CD14-positive monocyte (primary cell): ENCODE measurements at regions not wholly inside any gene's neighbourhood (a gene's known extent, or its start where the extent isn't known, plus 50 kb on each side); places are given as distances from the start of the nearest gene placed in this dataset.

Source experiments
- DNase-seq, 3 donors: peaks; one replicate each; pipeline ENCODE4 v3.0.0-alpha.2; 2011 to 2022
- H2AFZ ChIP-seq: 2 replicates; pipeline ENCODE4 v1.6.0; 2012; ENCODE audit warnings: mild to moderate bottlenecking, low read depth, low read length, inconsistent platforms; ENCODE audit not compliant: insufficient read depth, poor library complexity, severe bottlenecking
- H3K27ac ChIP-seq, 2 donors: 1 replicate in 1 of 2; 2 replicates in 1 of 2; pipeline ENCODE4 v1.5.1; 2012 to 2013; ENCODE audit warnings: low read length in 2 of 2, control low read depth in 1 of 2, inconsistent platforms in 1 of 2, low read depth in 1 of 2, mild to moderate bottlenecking in 1 of 2
- H3K27me3 ChIP-seq, 2 donors: one replicate each; pipeline versions ENCODE4 v1.6.0 to v1.6.1; 2011 to 2013; ENCODE audit warnings: low read length in 2 of 2; ENCODE audit not compliant: control insufficient read depth in 2 of 2, insufficient read depth in 2 of 2
- H3K36me3 ChIP-seq, 2 donors: replicated peaks in 1 of 2; 1 replicate in 1 of 2; 2 replicates in 1 of 2; pipeline versions ENCODE4 v1.5.1 to v1.6.1; 2012 to 2013; ENCODE audit warnings: low read length in 2 of 2, control low read depth in 1 of 2, inconsistent platforms in 1 of 2, mild to moderate bottlenecking in 1 of 2; ENCODE audit not compliant: insufficient read depth in 2 of 2, control insufficient read depth in 1 of 2
- H3K4me1 ChIP-seq, 2 donors: 1 replicate in 1 of 2; 2 replicates in 1 of 2; pipeline versions ENCODE4 v1.5.1 to v1.6.1; 2012 to 2013; ENCODE audit warnings: low read length in 2 of 2, control low read depth in 1 of 2, inconsistent platforms in 1 of 2, mild to moderate bottlenecking in 1 of 2, moderate library complexity in 1 of 2; ENCODE audit not compliant: insufficient read depth in 2 of 2, control insufficient read depth in 1 of 2
- H3K4me2 ChIP-seq: replicated peaks from 2 replicates; pipeline ENCODE3; 2012; ENCODE audit warnings: low read length, moderate library complexity, mild to moderate bottlenecking; ENCODE audit not compliant: poor library complexity, severe bottlenecking; ENCODE audit errors: extremely low read depth
- H3K4me3 ChIP-seq, 3 experiments: fragments of 200-600 bp in 1 of 3; sonication (generic) in 1 of 3; replicated peaks in 1 of 3; 1 replicate in 2 of 3; 2 replicates in 1 of 3; pipeline ENCODE4 v1.5.1; 2011 to 2013; ENCODE audit warnings: low read length in 3 of 3, mild to moderate bottlenecking in 3 of 3, control low read depth in 2 of 3, low read depth in 2 of 3, inconsistent platforms in 1 of 3, moderate library complexity in 1 of 3
- H3K79me2 ChIP-seq: 2 replicates; pipeline ENCODE4 v1.6.0; 2012; ENCODE audit warnings: mild to moderate bottlenecking, control low read depth, inconsistent platforms, low read length, moderate library complexity; ENCODE audit not compliant: insufficient read depth
- H3K9ac ChIP-seq: 2 replicates; pipeline ENCODE4 v1.6.0; 2017; ENCODE audit warnings: low read length, mild to moderate bottlenecking; ENCODE audit not compliant: insufficient read depth, poor library complexity, severe bottlenecking
- H3K9me3 ChIP-seq, 2 donors: replicated peaks in 1 of 2; 1 replicate in 1 of 2; 2 replicates in 1 of 2; pipeline versions ENCODE4 v1.5.1 to v1.6.1; 2012 to 2013; ENCODE audit warnings: low read length in 2 of 2, control low read depth in 1 of 2; ENCODE audit not compliant: control insufficient read depth in 1 of 2, insufficient read depth in 1 of 2
- H4K20me1 ChIP-seq: 2 replicates; pipeline ENCODE4 v1.6.0; 2012; ENCODE audit warnings: mild to moderate bottlenecking, low read length, control low read depth, moderate library complexity; ENCODE audit not compliant: insufficient read depth
- H3K27ac Mint-ChIP-seq, 7 donors: one replicate each; pipeline ENCODE4 v1.8.0; 2020; ENCODE audit warnings: mild to moderate bottlenecking in 7 of 7, mixed read lengths in 7 of 7, moderate library complexity in 6 of 7, inconsistent platforms in 2 of 7
- H3K27me3 Mint-ChIP-seq, 3 donors: one replicate each; pipeline ENCODE4 v1.8.0; 2021 to 2022; ENCODE audit warnings: low read depth in 3 of 3, mild to moderate bottlenecking in 3 of 3, mixed read lengths in 3 of 3, moderate library complexity in 3 of 3, inconsistent platforms in 1 of 3
- H3K36me3 Mint-ChIP-seq, 2 donors: one replicate each; pipeline ENCODE4 v1.8.0; 2020; ENCODE audit warnings: mixed read lengths in 2 of 2, inconsistent platforms in 1 of 2, mild to moderate bottlenecking in 1 of 2
- H3K4me1 Mint-ChIP-seq: one replicate; pipeline ENCODE4 v1.8.0; 2020; ENCODE audit warnings: mild to moderate bottlenecking, mixed read lengths
- H3K4me3 Mint-ChIP-seq, 2 donors: one replicate each; pipeline ENCODE4 v1.8.0; 2020; ENCODE audit warnings: mild to moderate bottlenecking in 2 of 2, mixed read lengths in 2 of 2, moderate library complexity in 1 of 2
- H3K9me3 Mint-ChIP-seq, 7 donors: one replicate each; pipeline ENCODE4 v1.8.0; 2020 to 2022; ENCODE audit warnings: mixed read lengths in 7 of 7, mild to moderate bottlenecking in 6 of 7, moderate library complexity in 6 of 7, inconsistent platforms in 2 of 7
- CTCF ChIP-seq: fragments of 200-600 bp; IDR thresholded peaks from one replicate; pipeline ENCODE4 v1.8.0; 2022; ENCODE audit warnings: antibody characterized with exemption, mild to moderate bottlenecking
- WGBS: methylation state at CpG from one replicate; pipeline ENCODE4 v1.1.5; 2013; ENCODE audit warnings: missing lambda C conversion rate; ENCODE audit not compliant: insufficient coverage; 5-methylcytosine and 5-hydroxymethylcytosine counted together
- intact Hi-C, 2 donors: fragments of 100-400 bp; cut with micrococcal nuclease; formaldehyde crosslinking; loops; one replicate each; pipeline versions ENCODE4 v1.15.0 to v1.15.1; 2023

DNA sequence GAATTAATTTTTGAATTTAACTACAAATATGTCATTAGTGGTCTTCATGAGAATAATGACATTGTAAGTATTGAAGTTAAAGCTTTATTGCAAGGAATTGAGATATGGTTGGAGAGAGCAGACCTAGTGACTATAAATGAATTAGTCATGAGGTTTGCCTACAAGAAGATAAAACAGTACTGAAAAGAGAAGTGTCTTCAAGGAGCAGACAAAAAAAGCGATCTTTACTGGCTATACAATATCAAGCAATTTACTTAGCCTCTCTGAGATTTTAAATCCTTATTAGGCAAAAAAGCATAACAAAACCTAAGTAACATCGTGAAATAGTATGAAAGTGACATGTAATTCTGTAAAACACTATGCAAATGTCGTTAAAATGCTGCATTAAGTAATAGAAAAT, 435.1 kb upstream of the PCDH20 start:
- intact Hi-C loops: no loop called here
- no peak overlapping the region for H3K4me3 ChIP-seq
- Mint-ChIP-seq H3K36me3 (no peaks in the 10 kb centered on the region), H3K4me3 (no peak overlapping the region), H3K4me1 (no peaks in the 10 kb centered on the region), H3K9me3 (peaks cover 0 to 4% (median 0%) of the 10 kb centered on the region in 7 donors), H3K27ac (no peak overlapping the region), H3K27me3 (no peaks in the 10 kb centered on the region)
- no peaks in the 10 kb centered on the region for H3K79me2 ChIP-seq
- H3K9me3 ChIP-seq: no peaks in the 10 kb centered on the region
- TF ChIP-seq CTCF: no peak
- H3K4me2 ChIP-seq: no peak overlapping the region
- no CpG with 5 or more reads among the region's 3 CpGs for WGBS
- H3K36me3 ChIP-seq: no peaks in the 10 kb centered on the region
- H3K27me3 ChIP-seq: no peaks in the 10 kb centered on the region
- DNase-seq: no peak
- H3K4me1 ChIP-seq: no peaks in the 10 kb centered on the region
- no peak overlapping the region for H3K9ac ChIP-seq
- H3K27ac ChIP-seq: no peak overlapping the region
- no peaks in the 10 kb centered on the region for H4K20me1 ChIP-seq
- H2AFZ ChIP-seq: no peak overlapping the region

GRCh38 chr13:61838568-61838967, 422.9 kb upstream of the PCDH20 start:
- Histone ChIP-seq H2AFZ (no peak overlapping the region), H3K4me2 (no peak overlapping the region), H3K79me2 (no peaks in the 10 kb centered on the region), H3K36me3 (no peaks in the 10 kb centered on the region), H4K20me1 (no peaks in the 10 kb centered on the region), H3K9ac (no peak overlapping the region), H3K9me3 (no peaks in the 10 kb centered on the region), H3K4me3 (no peak overlapping the region), H3K4me1 (no peaks in the 10 kb centered on the region), H3K27ac (no peak overlapping the region), H3K27me3 (no peaks in the 10 kb centered on the region)
- intact Hi-C loops: no loop called here
- no peaks in the 10 kb centered on the region for H3K4me1 Mint-ChIP-seq
- no peaks in the 10 kb centered on the region for H3K27me3 Mint-ChIP-seq
- 100% methylated on average over 1 of the region's 2 CpGs for WGBS
- no peak for TF ChIP-seq CTCF
- no peaks in the 10 kb centered on the region for H3K36me3 Mint-ChIP-seq
- peaks cover 0 to 2% (median 0%) of the 10 kb centered on the region in 7 donors for H3K9me3 Mint-ChIP-seq
- DNase-seq: no peak
- no peak overlapping the region for H3K4me3 Mint-ChIP-seq
- no peak overlapping the region for H3K27ac Mint-ChIP-seq
